ENCODE measurements at regions not wholly inside any gene's neighbourhood (a gene's known extent, or its start where the extent isn't known, plus 50 kb on each side); places are given as distances from the start of the nearest gene placed in this dataset.

GRCh38 chr18:22260208-22260820, 90.9 kb downstream of the GATA6 start:
- Mint-ChIP-seq H3K27me3 (ENCODE audit: insufficient read depth, unreplicated experiment) (no peaks in the 10 kb centered on the region), H3K4me1 (ENCODE audit: insufficient read depth, unreplicated experiment) (peaks cover 5% of the 10 kb centered on the region), H3K36me3 (ENCODE audit: insufficient read depth, unreplicated experiment) (no peaks in the 10 kb centered on the region), H3K9me3 (ENCODE audit: unreplicated experiment) (no peaks in the 10 kb centered on the region), H3K27ac (ENCODE audit: low read depth, unreplicated experiment) (no peak overlapping the region), H3K4me3 (ENCODE audit: unreplicated experiment) (no peak overlapping the region)
- DNase-seq (ENCODE audit: unreplicated experiment), result no peak
- TF ChIP-seq CTCF (IDR thresholded peaks at IDR 0.05; ENCODE audit: unreplicated experiment), result no peak
- ChIA-PET CTCF (no interaction called here), POLR2A (no interaction called here)
- intact Hi-C loops (cut with micrococcal nuclease), result no loop called here
- BruUV-seq (replicated peaks), result no TSS peak

- no TSS peak for BruUV-seq (replicated peaks)
- intact Hi-C loops (cut with micrococcal nuclease), result no loop called here
- no peak overlapping the region for H3K27ac Mint-ChIP-seq (ENCODE audit: low read depth, unreplicated experiment)
- TF ChIP-seq CTCF (IDR thresholded peaks at IDR 0.05; ENCODE audit: unreplicated experiment), result no peak
- H3K4me3 Mint-ChIP-seq (ENCODE audit: unreplicated experiment), result no peak overlapping the region
- ChIA-PET CTCF (no interaction called here), POLR2A (interaction anchor here (0.7 kb wide), 1 partner anchor 315 kb away, joined by 3 read pairs; no protein-coding TSS in a partner anchor)
- peaks cover 5% of the 10 kb centered on the region for H3K4me1 Mint-ChIP-seq (ENCODE audit: insufficient read depth, unreplicated experiment)
- H3K9me3 Mint-ChIP-seq (ENCODE audit: unreplicated experiment), result no peaks in the 10 kb centered on the region
- DNase-seq (ENCODE audit: unreplicated experiment), result no peak
- H3K36me3 Mint-ChIP-seq (ENCODE audit: insufficient read depth, unreplicated experiment), result no peaks in the 10 kb centered on the region
- H3K27me3 Mint-ChIP-seq (ENCODE audit: insufficient read depth, unreplicated experiment), result no peaks in the 10 kb centered on the region
Observed at GRCh38 chr18:22257022-22257543, 87.7 kb downstream of the GATA6 start.

GRCh38 chr18:22254088-22254487, 84.7 kb downstream of the GATA6 start:
- intact Hi-C loops (cut with micrococcal nuclease), result no loop called here
- POLR2A ChIA-PET, result interaction anchor here (1.0 kb wide), 1 partner anchor 23 kb away, joined by 3 read pairs; no protein-coding TSS in a partner anchor
- no TSS peak for BruUV-seq (replicated peaks)
- Mint-ChIP-seq H3K9me3 (ENCODE audit: unreplicated experiment) (no peaks in the 10 kb centered on the region), H3K4me1 (ENCODE audit: insufficient read depth, unreplicated experiment) (peaks cover 18% of the 10 kb centered on the region), H3K36me3 (ENCODE audit: insufficient read depth, unreplicated experiment) (no peaks in the 10 kb centered on the region), H3K27ac (ENCODE audit: low read depth, unreplicated experiment) (no peak overlapping the region), H3K4me3 (ENCODE audit: unreplicated experiment) (no peak overlapping the region), H3K27me3 (ENCODE audit: insufficient read depth, unreplicated experiment) (no peaks in the 10 kb centered on the region)
- no peak for DNase-seq (ENCODE audit: unreplicated experiment)
- TF ChIP-seq CTCF (IDR thresholded peaks at IDR 0.05; ENCODE audit: unreplicated experiment), result no peak
- CTCF ChIA-PET, result interaction anchor here (1.2 kb wide), 1 partner anchor 653 kb away, joined by 3 read pairs; the partner anchor contains the start of gene ESCO1

- ChIA-PET CTCF (no interaction called here), POLR2A (interaction anchor here (1.0 to 1.2 kb wide), 2 partner anchors 13 to 23 kb away, joined by 3 read pairs; no protein-coding TSS in a partner anchor)
- intact Hi-C loops (cut with micrococcal nuclease), result no loop called here
- no peaks in the 10 kb centered on the region for H3K9me3 Mint-ChIP-seq (ENCODE audit: unreplicated experiment)
- no peak overlapping the region for H3K4me3 Mint-ChIP-seq (ENCODE audit: unreplicated experiment)
- H3K27ac Mint-ChIP-seq (ENCODE audit: low read depth, unreplicated experiment), result no peak overlapping the region
- BruUV-seq (replicated peaks), result no TSS peak
- no peaks in the 10 kb centered on the region for H3K27me3 Mint-ChIP-seq (ENCODE audit: insufficient read depth, unreplicated experiment)
- DNase-seq (ENCODE audit: unreplicated experiment), result no peak
- no peaks in the 10 kb centered on the region for H3K36me3 Mint-ChIP-seq (ENCODE audit: insufficient read depth, unreplicated experiment)
- no peak for TF ChIP-seq CTCF (IDR thresholded peaks at IDR 0.05; ENCODE audit: unreplicated experiment)
- peaks cover 18% of the 10 kb centered on the region for H3K4me1 Mint-ChIP-seq (ENCODE audit: insufficient read depth, unreplicated experiment)
Observed at GRCh38 chr18:22253676-22254075, 84.3 kb downstream of the GATA6 start.

Data from MCF 10A (cell line).